Liver (tissue), 7 donors: ENCODE measurements at regions not wholly inside any gene's neighbourhood (a gene's known extent, or its start where the extent isn't known, plus 50 kb on each side); places are given as distances from the start of the nearest gene placed in this dataset.

Experiments used
- DNase-seq: peaks from one replicate; pipeline ENCODE4 v3.0.0-alpha.2; 2017; ENCODE audit warnings: low spot score
- H3K27ac ChIP-seq, 2 donors: one replicate each; pipeline ENCODE4 v1.7.0; 2013; ENCODE audit warnings: inconsistent platforms in 2 of 2, low read length in 2 of 2, control low read depth in 1 of 2, low read depth in 1 of 2, mild to moderate bottlenecking in 1 of 2
- H3K27me3 ChIP-seq, 4 donors: one replicate each; pipeline versions ENCODE4 v1.6.1 to v1.7.0; 2013; ENCODE audit warnings: low read length in 3 of 4, inconsistent platforms in 1 of 4, mild to moderate bottlenecking in 1 of 4, moderate library complexity in 1 of 4; ENCODE audit not compliant: control insufficient read depth in 4 of 4, insufficient read depth in 4 of 4
- H3K36me3 ChIP-seq, 4 donors: one replicate each; pipeline versions ENCODE4 v1.6.1 to v1.7.0; 2013; ENCODE audit warnings: low read length in 3 of 4, mild to moderate bottlenecking in 3 of 4, low read depth in 1 of 4, moderate library complexity in 1 of 4; ENCODE audit not compliant: control insufficient read depth in 4 of 4, insufficient read depth in 3 of 4
- H3K4me1 ChIP-seq, 4 donors: one replicate each; pipeline versions ENCODE4 v1.6.1 to v1.7.0; 2013; ENCODE audit warnings: low read length in 3 of 4, mild to moderate bottlenecking in 3 of 4, moderate library complexity in 1 of 4; ENCODE audit not compliant: control insufficient read depth in 4 of 4, insufficient read depth in 4 of 4
- H3K4me3 ChIP-seq, 3 donors: one replicate each; pipeline versions ENCODE4 v1.6.1 to v1.7.0; 2013; ENCODE audit warnings: low read length in 3 of 3, control low read depth in 1 of 3, low read depth in 1 of 3, mild to moderate bottlenecking in 1 of 3
- H3K9ac ChIP-seq, 2 donors: one replicate each; pipeline ENCODE4 v1.7.0; 2013; ENCODE audit warnings: low read length in 2 of 2, mild to moderate bottlenecking in 2 of 2, moderate library complexity in 2 of 2, control low read depth in 1 of 2, low read depth in 1 of 2
- H3K9me3 ChIP-seq, 4 donors: one replicate each; pipeline versions ENCODE4 v1.6.1 to v1.7.0; 2013; ENCODE audit warnings: low read length in 3 of 4; ENCODE audit not compliant: control insufficient read depth in 4 of 4
- ATF3 ChIP-seq: IDR thresholded peaks from 2 replicates; pipeline ENCODE4 v1.6.1; 2016; ENCODE audit warnings: antibody characterized with exemption
- FOXA1 ChIP-seq: IDR thresholded peaks from 2 replicates; pipeline ENCODE4 v1.6.1; 2016; ENCODE audit warnings: antibody characterized with exemption
- FOXA2 ChIP-seq: IDR thresholded peaks from 2 replicates; pipeline ENCODE4 v1.6.1; 2016; ENCODE audit warnings: antibody characterized with exemption
- GABPA ChIP-seq, 2 donors: IDR thresholded peaks in 1 of 2; conservative IDR thresholded peaks in 1 of 2; 2 replicates each; pipeline ENCODE4 v1.6.1; 2016; ENCODE audit warnings: antibody characterized with exemption in 2 of 2, mild to moderate bottlenecking in 1 of 2, moderate library complexity in 1 of 2
- HNF4A ChIP-seq, 2 donors: conservative IDR thresholded peaks; 2 replicates each; pipeline ENCODE4 v1.6.1; 2016; ENCODE audit warnings: antibody characterized with exemption in 2 of 2, mild to moderate bottlenecking in 2 of 2
- HNF4G ChIP-seq: IDR thresholded peaks from 2 replicates; pipeline ENCODE4 v1.6.1; 2016; ENCODE audit warnings: antibody characterized with exemption
- JUND ChIP-seq, 2 donors: IDR thresholded peaks; 2 replicates each; pipeline ENCODE4 v1.6.1; 2016; ENCODE audit warnings: antibody characterized with exemption in 2 of 2
- MAX ChIP-seq: IDR thresholded peaks from 2 replicates; pipeline ENCODE4 v1.6.1; 2016; ENCODE audit warnings: antibody characterized with exemption
- NR2F2 ChIP-seq: IDR thresholded peaks from 2 replicates; pipeline ENCODE4 v1.6.1; 2016; ENCODE audit warnings: antibody characterized with exemption
- RAD21 ChIP-seq, 2 donors: IDR thresholded peaks; 2 replicates each; pipeline ENCODE4 v1.6.1; 2016; ENCODE audit warnings: antibody characterized with exemption in 2 of 2, mild to moderate bottlenecking in 2 of 2
- REST ChIP-seq: IDR thresholded peaks from 2 replicates; pipeline ENCODE4 v1.6.1; 2016; ENCODE audit warnings: antibody characterized with exemption, mild to moderate bottlenecking
- RXRA ChIP-seq, 2 donors: IDR thresholded peaks; 2 replicates each; pipeline ENCODE4 v1.6.1; 2017 to 2018; ENCODE audit warnings: antibody characterized with exemption in 2 of 2, mild to moderate bottlenecking in 1 of 2
- SP1 ChIP-seq: IDR thresholded peaks from 2 replicates; pipeline ENCODE4 v1.6.1; 2018; ENCODE audit warnings: antibody characterized with exemption, mild to moderate bottlenecking
- TAF1 ChIP-seq: conservative IDR thresholded peaks from 2 replicates; pipeline ENCODE4 v1.6.1; 2016; ENCODE audit warnings: antibody characterized with exemption, mild to moderate bottlenecking
- YY1 ChIP-seq: IDR thresholded peaks from 2 replicates; pipeline ENCODE4 v1.6.1; 2016; ENCODE audit warnings: antibody characterized with exemption, mild to moderate bottlenecking
- WGBS: extraction: QIAGEN DNeasy Blood & Tissue Kit; methylation state at CpG from one replicate; pipeline ENCODE4 v1.1.7; 2013; 5-methylcytosine and 5-hydroxymethylcytosine counted together
- donor health status: healthy.
- donor health status: healthy.
- donor health status: healthy.
- donor health status: healthy.

- no peak for DNase-seq
- Histone ChIP-seq H3K27ac (no peak overlapping the region), H3K27me3 (no peaks in the 10 kb centered on the region), H3K36me3 (no peaks in the 10 kb centered on the region), H3K9me3 (peaks cover 0 to under 1% (median 0%) of the 10 kb centered on the region in 4 donors), H3K4me1 (no peaks in the 10 kb centered on the region), H3K4me3 (no peak overlapping the region), H3K9ac (no peak overlapping the region)
- WGBS = 87% methylated on average over 1 of the region's 1 CpG
- TF ChIP-seq FOXA1 (no peak), REST (no peak), ATF3 (no peak), SP1 (no peak), JUND (IDR thresholded peaks at IDR 0.05) (no peak), RXRA (IDR thresholded peaks at IDR 0.05) (no peak), HNF4G (no peak), GABPA (IDR thresholded peaks at IDR 0.05 in 1 of 2, conservative IDR thresholded peaks at IDR 0.05 in 1 of 2) (no peak), YY1 (no peak)
Measured at GRCh38 chr2:236473691-236474090, 95.9 kb upstream of the ACKR3 start.

- TF ChIP-seq REST (no peak), SP1 (no peak), ATF3 (no peak), TAF1 (no peak), MAX (no peak), FOXA1 (no peak), RAD21 (IDR thresholded peaks at IDR 0.05) (no peak), NR2F2 (no peak), FOXA2 (no peak), HNF4A (conservative IDR thresholded peaks at IDR 0.05) (no peak), RXRA (IDR thresholded peaks at IDR 0.05) (no peak), GABPA (IDR thresholded peaks at IDR 0.05 in 1 of 2, conservative IDR thresholded peaks at IDR 0.05 in 1 of 2) (no peak)
- no peaks in the 10 kb centered on the region for H3K4me1 ChIP-seq
- peaks cover 3 to 10% (median 6%) of the 10 kb centered on the region in 4 donors for H3K9me3 ChIP-seq
- WGBS = 95% methylated on average over 1 of the region's 1 CpG
- DNase-seq = no peak
- no peak overlapping the region for H3K27ac ChIP-seq
- no peak overlapping the region for H3K9ac ChIP-seq
- H3K36me3 ChIP-seq = no peaks in the 10 kb centered on the region
- H3K4me3 ChIP-seq = no peak overlapping the region
- H3K27me3 ChIP-seq = no peaks in the 10 kb centered on the region
Measured at GRCh38 chr2:236479814-236480213, 89.8 kb upstream of the ACKR3 start.
